HFF-Myc (cell line): ENCODE measurements at regions not wholly inside any gene's neighbourhood (a gene's known extent, or its start where the extent isn't known, plus 50 kb on each side); places are given as distances from the start of the nearest gene placed in this dataset.

Experiments used
- DNase-seq: peaks from one replicate; pipeline ENCODE4 v3.0.0-alpha.2; 2011; ENCODE audit warnings: low read depth; ENCODE audit errors: extremely low read depth
- H3K4me3 ChIP-seq: replicated peaks from 2 replicates; pipeline ENCODE4 v1.5.1; 2011; ENCODE audit warnings: low read depth, mild to moderate bottlenecking, control low read depth, low read length
- CTCF ChIP-seq: IDR thresholded peaks from 2 replicates; pipeline ENCODE4 v1.5.1; 2012; ENCODE audit warnings: mild to moderate bottlenecking, low read depth, low read length, control low read depth; ENCODE audit errors: missing control alignments

- TF ChIP-seq CTCF, result no peak
- no peak for DNase-seq
- no peak overlapping the region for H3K4me3 ChIP-seq
Observed at GRCh38 chr5:39877479-39877878, 452.7 kb upstream of the DAB2 start.

- TF ChIP-seq CTCF, result no peak
- DNase-seq, result no peak
- H3K4me3 ChIP-seq, result no peak overlapping the region
Observed at GRCh38 chr5:39876146-39876545, 451.4 kb upstream of the DAB2 start.

GRCh38 chr5:39870137-39870536 lies 445.4 kb upstream of the DAB2 start:
- TF ChIP-seq CTCF, result no peak

GRCh38 chr5:39869396-39869795 lies 444.6 kb upstream of the DAB2 start:
- no peak for DNase-seq
- TF ChIP-seq CTCF, result no peak
- no peak overlapping the region for H3K4me3 ChIP-seq

More at GRCh38 chr5:39870137-39870536, 445.4 kb upstream of the DAB2 start:
- H3K4me3 ChIP-seq, result no peak overlapping the region
- DNase-seq, result no peak

GRCh38 chr5:39867923-39868322 lies 443.1 kb upstream of the DAB2 start:
- no peak overlapping the region for H3K4me3 ChIP-seq
- no peak for TF ChIP-seq CTCF
- DNase-seq, result no peak

- no peak overlapping the region for H3K4me3 ChIP-seq
- no peak for TF ChIP-seq CTCF
- DNase-seq, result no peak
Observed at GRCh38 chr5:39863926-39864552, 439.3 kb upstream of the DAB2 start.

GRCh38 chr5:39857041-39857440 lies 432.3 kb upstream of the DAB2 start:
- H3K4me3 ChIP-seq, result no peak overlapping the region
- no peak for DNase-seq

More at GRCh38 chr5:39857041-39857440, 432.3 kb upstream of the DAB2 start:
- TF ChIP-seq CTCF, result no peak
